ENCODE measurements at regions not wholly inside any gene's neighbourhood (a gene's known extent, or its start where the extent isn't known, plus 50 kb on each side); places are given as distances from the start of the nearest gene placed in this dataset.
"Not testable (repeated sequence)": the region's sequence is repeated elsewhere in the genome, so short reads cannot be mapped to it uniquely, and the experiment has no call there.

GRCh38 chr9:102728946-102729345, 266.2 kb upstream of the CYLC2 start:
- no peak for DNase-seq

GRCh38 chr9:102714184-102714583, 280.9 kb upstream of the CYLC2 start:
- DNase-seq, result no peak

- not testable (repeated sequence) for DNase-seq
These were observed 282.2 kb upstream of the CYLC2 start for GRCh38 chr9:102712910-102713309.

- DNase-seq, result no peak
These were observed 294.2 kb upstream of the CYLC2 start for GRCh38 chr9:102700936-102701335.

- no peak for DNase-seq
These were observed 325.9 kb upstream of the CYLC2 start for GRCh38 chr9:102669220-102669619.

- no peak for DNase-seq
These were observed 342.7 kb upstream of the CYLC2 start for GRCh38 chr9:102652471-102652870.

GRCh38 chr9:102650896-102651295, 344.2 kb upstream of the CYLC2 start:
- no peak for DNase-seq

GRCh38 chr9:102642651-102643050, 352.5 kb upstream of the CYLC2 start:
- no peak for DNase-seq

- DNase-seq, result peak; percentile 4 to 30
These were observed 363.6 kb upstream of the CYLC2 start for GRCh38 chr9:102631559-102631958.

- DNase-seq, result no peak
These were observed 385.7 kb upstream of the CYLC2 start for GRCh38 chr9:102609461-102609860.

GRCh38 chr9:102603198-102604195, 391.6 kb upstream of the CYLC2 start:
- not testable (repeated sequence) for DNase-seq

- no peak for DNase-seq
These were observed 400.9 kb upstream of the CYLC2 start for GRCh38 chr9:102594241-102594640.

- no peak for DNase-seq
These were observed 407.9 kb upstream of the CYLC2 start for GRCh38 chr9:102587281-102587680.

- no peak for DNase-seq
These were observed 425.7 kb upstream of the CYLC2 start for GRCh38 chr9:102569436-102569835.

- DNase-seq, result no peak
These were observed 443.8 kb upstream of the CYLC2 start for GRCh38 chr9:102551346-102551745.

- no peak for DNase-seq
These were observed 444.2 kb upstream of the CYLC2 start for GRCh38 chr9:102550886-102551285.

- no peak for DNase-seq
These were observed 444.9 kb upstream of the CYLC2 start for GRCh38 chr9:102550266-102550665.

- DNase-seq, result no peak
These were observed 461.1 kb upstream of the CYLC2 start for GRCh38 chr9:102534031-102534430.

GRCh38 chr9:102521097-102521755, 473.9 kb upstream of the CYLC2 start:
- DNase-seq, result no peak

GRCh38 chr9:102519423-102519822, 475.7 kb upstream of the CYLC2 start:
- DNase-seq, result no peak

GRCh38 chr9:102518324-102518723, 476.8 kb upstream of the CYLC2 start:
- DNase-seq, result no peak

- no peak for DNase-seq
These were observed 480.6 kb upstream of the CYLC2 start for GRCh38 chr9:102514541-102514940.

- DNase-seq, result no peak
These were observed 488.0 kb upstream of the CYLC2 start for GRCh38 chr9:102507044-102507687.
